ENCODE measurements at regions not wholly inside any gene's neighbourhood (a gene's known extent, or its start where the extent isn't known, plus 50 kb on each side); places are given as distances from the start of the nearest gene placed in this dataset.
"Not testable (repeated sequence)": the region's sequence is repeated elsewhere in the genome, so short reads cannot be mapped to it uniquely, and the experiment has no call there.

DNA sequence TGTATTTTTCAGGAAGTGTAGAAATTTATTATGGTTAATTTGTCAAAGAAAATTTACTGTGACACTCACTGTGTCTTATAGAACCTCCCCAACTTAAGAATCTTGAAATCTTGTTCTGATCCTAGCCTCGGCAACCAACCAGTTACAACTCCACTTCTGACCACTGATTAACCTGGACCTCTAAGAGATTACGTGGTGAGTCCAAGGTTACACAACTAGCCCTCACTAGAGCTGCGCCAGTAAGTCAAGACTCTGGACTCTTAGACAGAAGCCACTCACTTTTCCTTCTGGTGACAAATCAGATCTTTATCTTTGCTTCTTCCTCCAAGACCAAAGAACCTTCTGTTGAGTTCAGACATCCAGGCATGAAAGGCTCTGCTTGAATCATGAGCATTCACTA, 116.6 kb downstream of the NBPF8 start:
- H3K4me2 ChIP-seq (ENCODE audit: low read depth, low read length); H4K91ac ChIP-seq (ENCODE audit: insufficient read depth, low read depth, low read length); CTCF ChIA-PET; H3K4me3 ChIP-seq (ENCODE audit: insufficient read depth, low read depth, low read length); H2AFZ ChIP-seq (replicated peaks; ENCODE audit: low read length, poor library complexity); H3K23ac ChIP-seq (ENCODE audit: low read depth, low read length); H2BK15ac ChIP-seq (ENCODE audit: low read depth, low read length); H3K18ac ChIP-seq (ENCODE audit: low read depth, low read length); H2AK9ac ChIP-seq (replicated peaks; ENCODE audit: low read depth, low read length, poor library complexity); H3K9ac ChIP-seq (ENCODE audit: low read depth, low read length); H3K56ac ChIP-seq (ENCODE audit: extremely low read depth, insufficient read depth, low read length); H3K79me1 ChIP-seq (ENCODE audit: low read depth in 1 of 2, low read length in 2 of 2); DNase-seq; BruUV-seq (replicated peaks); H3K36me3 ChIP-seq (ENCODE audit: control insufficient read depth, insufficient read depth, low read length); in situ Hi-C loops (cut with MboI; ENCODE audit: low sequenced_read_pairs); H2BK20ac ChIP-seq (ENCODE audit: low read depth, low read length); intact Hi-C loops (cut with micrococcal nuclease); H3K9me3 ChIP-seq (ENCODE audit: control insufficient read depth, insufficient read depth, low read length); H4K20me1 ChIP-seq (ENCODE audit: insufficient read depth, low read length); H3K27me3 ChIP-seq (ENCODE audit: control insufficient read depth, insufficient read depth, low read length); H3K27ac ChIP-seq (ENCODE audit: insufficient read depth, low read length); H2BK120ac ChIP-seq (ENCODE audit: low read depth, low read length); H3K4me1 ChIP-seq (ENCODE audit: control insufficient read depth, insufficient read depth, low read length); H2BK5ac ChIP-seq (ENCODE audit: low read depth, low read length, poor library complexity, severe bottlenecking); H3K14ac ChIP-seq (replicated peaks; ENCODE audit: low read depth, low read length); H3K4ac ChIP-seq (ENCODE audit: low read depth, low read length); ATAC-seq (ENCODE audit: low read depth); H4K5ac ChIP-seq (ENCODE audit: low read depth, low read length); H4K8ac ChIP-seq (ENCODE audit: low read depth in 2 of 2, low read length in 2 of 2); dilution Hi-C loops (cut with HindIII; ENCODE audit: low sequenced_read_pairs, unreplicated experiment); POLR2A ChIA-PET (ENCODE audit: unreplicated experiment); H2AK5ac ChIP-seq (ENCODE audit: low read depth, low read length); H3K9me1 ChIP-seq (ENCODE audit: insufficient read depth, low read length): not testable (repeated sequence)
- WGBS, 2 experiments (ENCODE audit: extremely low coverage in 2 of 2, insufficient read length in 1 of 2): no CpG with 5 or more reads among the region's 3 CpGs

DNA sequence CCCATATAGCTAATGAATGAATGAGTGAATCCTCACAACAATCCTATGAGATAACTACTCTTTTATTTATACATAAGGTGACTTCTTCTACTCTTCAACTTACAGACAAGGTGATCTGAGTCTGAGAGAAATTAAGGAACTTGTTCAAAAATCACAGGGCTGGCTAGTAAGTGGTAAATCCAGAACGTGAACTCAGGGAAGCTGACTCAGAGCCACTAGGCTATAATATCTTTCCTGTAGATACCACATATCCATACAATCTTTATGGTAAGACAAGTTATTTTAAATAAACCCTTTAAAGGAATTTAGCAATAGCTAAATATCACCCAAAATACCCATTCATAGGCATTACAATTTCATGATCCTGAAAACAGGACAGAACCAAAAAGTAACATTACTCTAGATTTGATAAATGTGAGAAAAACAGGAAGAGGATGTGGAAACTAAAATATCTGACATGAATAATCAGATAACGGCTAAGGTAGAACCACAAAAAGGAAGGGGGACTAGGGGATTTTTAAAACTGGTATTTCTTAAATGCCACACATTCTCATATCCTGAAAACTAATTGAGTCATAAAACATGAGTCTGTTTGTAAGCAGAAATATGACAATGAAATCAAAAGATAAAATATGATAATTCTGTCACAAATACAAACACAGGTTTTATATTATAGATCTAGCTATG, 119.7 kb downstream of the NBPF8 start:
- no CpG with 5 or more reads among the region's 2 CpGs for WGBS, 2 experiments (ENCODE audit: extremely low coverage in 2 of 2, insufficient read length in 1 of 2)
- BruUV-seq (replicated peaks); dilution Hi-C loops (cut with HindIII; ENCODE audit: low sequenced_read_pairs, unreplicated experiment); H3K14ac ChIP-seq (replicated peaks; ENCODE audit: low read depth, low read length); H2AK5ac ChIP-seq (ENCODE audit: low read depth, low read length); H3K18ac ChIP-seq (ENCODE audit: low read depth, low read length); H3K36me3 ChIP-seq (ENCODE audit: control insufficient read depth, insufficient read depth, low read length); H2AFZ ChIP-seq (replicated peaks; ENCODE audit: low read length, poor library complexity); H3K27ac ChIP-seq (ENCODE audit: insufficient read depth, low read length); H3K4me2 ChIP-seq (ENCODE audit: low read depth, low read length); H3K23ac ChIP-seq (ENCODE audit: low read depth, low read length); H3K79me1 ChIP-seq (ENCODE audit: low read depth in 1 of 2, low read length in 2 of 2); H3K56ac ChIP-seq (ENCODE audit: extremely low read depth, insufficient read depth, low read length); POLR2A ChIA-PET (ENCODE audit: unreplicated experiment); DNase-seq; H3K4me1 ChIP-seq (ENCODE audit: control insufficient read depth, insufficient read depth, low read length); H3K4ac ChIP-seq (ENCODE audit: low read depth, low read length); H3K4me3 ChIP-seq (ENCODE audit: insufficient read depth, low read depth, low read length); H3K9me3 ChIP-seq (ENCODE audit: control insufficient read depth, insufficient read depth, low read length); H2BK15ac ChIP-seq (ENCODE audit: low read depth, low read length); H3K9me1 ChIP-seq (ENCODE audit: insufficient read depth, low read length); CTCF ChIA-PET; intact Hi-C loops (cut with micrococcal nuclease); H4K5ac ChIP-seq (ENCODE audit: low read depth, low read length); H3K27me3 ChIP-seq (ENCODE audit: control insufficient read depth, insufficient read depth, low read length); H2AK9ac ChIP-seq (replicated peaks; ENCODE audit: low read depth, low read length, poor library complexity); H2BK20ac ChIP-seq (ENCODE audit: low read depth, low read length); H3K9ac ChIP-seq (ENCODE audit: low read depth, low read length); ATAC-seq (ENCODE audit: low read depth); H4K20me1 ChIP-seq (ENCODE audit: insufficient read depth, low read length); in situ Hi-C loops (cut with MboI; ENCODE audit: low sequenced_read_pairs); H4K91ac ChIP-seq (ENCODE audit: insufficient read depth, low read depth, low read length): not testable (repeated sequence)
- Histone ChIP-seq H4K8ac (ENCODE audit: low read depth in 2 of 2, low read length in 2 of 2) (peak overlapping the region in 1 of 2 experiments; percentile 68; a peak in 2 of 4 replicates), H2BK120ac (ENCODE audit: low read depth, low read length) (peak overlapping the region; percentile 3; the same call in 1 of the 2 replicates), H2BK5ac (ENCODE audit: low read depth, low read length, poor library complexity, severe bottlenecking) (peak overlapping the region; percentile 85)

Measured in IMR-90 (cell line).